Prostate gland (tissue), 2 donors: ENCODE measurements at regions not wholly inside any gene's neighbourhood (a gene's known extent, or its start where the extent isn't known, plus 50 kb on each side); places are given as distances from the start of the nearest gene placed in this dataset.

Source experiments
- CTCF ChIP-seq, 4 experiments: fragments of 200-600 bp in 2 of 4; fragments of 450-650 bp in 2 of 4; sonication (generic) in 2 of 4; IDR thresholded peaks; 1 replicate in 3 of 4; 2 replicates in 1 of 4; pipeline ENCODE4 v1.5.1; 2016 to 2019; ENCODE audit warnings: antibody characterized with exemption in 4 of 4, mild to moderate bottlenecking in 2 of 4, moderate library complexity in 2 of 4
- POLR2A ChIP-seq: fragments of 450-650 bp; IDR thresholded peaks from one replicate; pipeline ENCODE4 v1.6.1; 2016; ENCODE audit warnings: antibody characterized with exemption, mild to moderate bottlenecking
- POLR2AphosphoS5 ChIP-seq: sonication (generic); formaldehyde crosslinking; IDR thresholded peaks from one replicate; pipeline ENCODE4 v1.6.1; 2017; ENCODE audit warnings: antibody characterized with exemption

GRCh38 chr1:21342961-21343838 lies 52.9 kb upstream of the ECE1 start:
- TF ChIP-seq CTCF (IDR thresholded peaks at IDR 0.05) (peak in 1 of 4 experiments; percentile 8), POLR2A (no peak), POLR2AphosphoS5 (peak; percentile 76)
